Activated T-cell treated with anti-CD3 and anti-CD28 coated beads, Interleukin-2, amount 50 U/mL, for 24 hours (primary cell): ENCODE measurements at regions not wholly inside any gene's neighbourhood (a gene's known extent, or its start where the extent isn't known, plus 50 kb on each side); places are given as distances from the start of the nearest gene placed in this dataset.

Experiments
- DNase-seq: peaks from one replicate; pipeline ENCODE4 v3.0.0-alpha.2; 2020
- H3K27ac Mint-ChIP-seq: 2 replicates; pipeline ENCODE4 v1.8.0; 2020; ENCODE audit warnings: mild to moderate bottlenecking, mixed read lengths
- H3K27me3 Mint-ChIP-seq: 2 replicates; pipeline ENCODE4 v1.8.0; 2020; ENCODE audit warnings: mixed read lengths
- H3K36me3 Mint-ChIP-seq: 2 replicates; pipeline ENCODE4 v1.8.0; 2020; ENCODE audit warnings: low read depth, mixed read lengths
- H3K4me1 Mint-ChIP-seq: 2 replicates; pipeline ENCODE4 v1.8.0; 2020; ENCODE audit warnings: low read depth, mixed read lengths
- H3K4me3 Mint-ChIP-seq: 2 replicates; pipeline ENCODE4 v1.8.0; 2020; ENCODE audit warnings: mild to moderate bottlenecking, moderate library complexity, mixed read lengths
- H3K9me3 Mint-ChIP-seq: 2 replicates; pipeline ENCODE4 v1.8.0; 2020; ENCODE audit warnings: mixed read lengths

DNA sequence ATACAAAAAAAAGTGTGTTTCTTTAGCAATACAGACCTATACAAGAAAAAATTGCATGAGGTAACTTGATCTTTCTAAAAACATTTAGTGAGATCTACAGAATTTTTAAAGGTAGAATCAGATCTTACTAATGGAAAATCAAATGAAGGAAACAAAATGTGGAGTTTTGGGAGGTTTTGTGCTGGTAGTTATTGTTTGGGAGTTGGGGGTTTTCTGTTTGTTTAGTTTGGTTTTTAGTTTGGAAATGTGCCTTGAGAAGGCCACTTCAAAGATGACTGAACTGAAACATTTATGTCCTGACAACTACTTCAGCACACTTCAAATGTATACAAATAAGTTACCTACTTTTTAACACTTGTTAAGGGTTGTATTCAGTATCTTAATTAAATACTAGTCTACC, 280.1 kb downstream of the NR2F1-AS1 start:
- H3K27ac Mint-ChIP-seq: no peak overlapping the region
- H3K27me3 Mint-ChIP-seq: no peaks in the 10 kb centered on the region
- no peaks in the 10 kb centered on the region for H3K4me1 Mint-ChIP-seq
- H3K9me3 Mint-ChIP-seq: no peaks in the 10 kb centered on the region
- H3K36me3 Mint-ChIP-seq: no peaks in the 10 kb centered on the region
- no peak overlapping the region for H3K4me3 Mint-ChIP-seq
- DNase-seq: no peak

DNA sequence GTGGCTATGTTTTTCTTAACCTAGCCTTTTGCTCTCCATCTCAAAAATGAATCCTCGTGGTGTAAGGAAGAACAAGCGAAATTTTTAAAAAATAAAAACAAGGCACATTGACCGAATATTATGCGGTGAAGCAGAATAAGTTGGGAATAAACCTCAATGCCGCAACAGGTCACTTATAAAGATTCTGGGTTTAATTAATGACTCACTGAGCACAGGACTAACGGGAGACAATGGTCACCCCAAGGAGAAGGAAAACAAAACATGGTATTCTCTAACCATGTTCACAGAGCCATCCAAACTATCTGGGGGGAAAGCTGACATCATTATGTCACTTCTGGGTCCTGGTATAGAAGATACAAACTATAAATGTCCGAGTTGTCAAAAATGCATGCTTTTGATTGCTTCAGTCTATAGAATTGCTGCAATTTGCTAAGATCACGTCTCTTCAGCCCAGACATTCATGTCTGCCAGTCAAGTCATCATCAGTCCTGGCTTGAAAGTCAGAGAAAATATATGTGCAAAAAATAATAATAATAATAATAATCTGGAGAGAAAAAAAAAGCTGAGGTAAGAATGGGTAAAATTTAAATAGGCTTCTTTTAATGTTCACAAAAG, 280.6 kb downstream of the NR2F1-AS1 start:
- H3K27me3 Mint-ChIP-seq: no peaks in the 10 kb centered on the region
- H3K9me3 Mint-ChIP-seq: no peaks in the 10 kb centered on the region
- no peak overlapping the region for H3K4me3 Mint-ChIP-seq
- no peak for DNase-seq
- no peaks in the 10 kb centered on the region for H3K4me1 Mint-ChIP-seq
- no peak overlapping the region for H3K27ac Mint-ChIP-seq
- no peaks in the 10 kb centered on the region for H3K36me3 Mint-ChIP-seq

DNA sequence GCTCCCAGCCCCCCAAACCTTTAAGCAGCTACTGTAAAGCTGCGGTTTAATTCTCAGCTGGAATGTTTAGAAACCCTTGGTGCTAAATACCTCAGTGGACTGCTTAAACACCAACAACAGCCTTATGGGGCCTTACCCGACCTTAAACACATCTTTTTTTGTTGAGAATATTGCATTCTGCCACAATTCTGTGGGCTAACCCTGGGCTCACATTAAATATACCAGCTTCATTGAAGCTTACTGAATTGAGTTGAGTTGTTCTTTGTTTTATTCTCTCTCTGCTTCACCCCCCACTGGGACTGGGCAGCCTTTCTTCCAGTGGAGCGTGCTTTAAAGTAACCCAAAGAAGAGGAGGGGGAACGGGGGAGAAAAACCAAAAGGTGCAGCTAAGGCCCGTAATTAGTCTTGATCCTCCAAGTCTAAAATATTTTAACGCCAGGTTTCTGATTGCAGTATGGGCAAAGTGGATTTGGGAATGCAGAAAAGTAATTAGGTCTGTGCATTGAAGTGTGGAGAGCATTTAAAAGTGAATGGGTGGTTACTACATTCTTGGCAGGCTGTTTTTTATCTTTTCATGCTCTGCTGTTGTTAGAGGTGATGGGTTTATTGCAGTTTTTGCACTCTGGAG, 281.2 kb downstream of the NR2F1-AS1 start:
- Mint-ChIP-seq H3K4me1 (no peaks in the 10 kb centered on the region), H3K27ac (no peak overlapping the region), H3K27me3 (no peaks in the 10 kb centered on the region), H3K36me3 (no peaks in the 10 kb centered on the region), H3K4me3 (no peak overlapping the region), H3K9me3 (no peaks in the 10 kb centered on the region)
- DNase-seq: no peak

DNA sequence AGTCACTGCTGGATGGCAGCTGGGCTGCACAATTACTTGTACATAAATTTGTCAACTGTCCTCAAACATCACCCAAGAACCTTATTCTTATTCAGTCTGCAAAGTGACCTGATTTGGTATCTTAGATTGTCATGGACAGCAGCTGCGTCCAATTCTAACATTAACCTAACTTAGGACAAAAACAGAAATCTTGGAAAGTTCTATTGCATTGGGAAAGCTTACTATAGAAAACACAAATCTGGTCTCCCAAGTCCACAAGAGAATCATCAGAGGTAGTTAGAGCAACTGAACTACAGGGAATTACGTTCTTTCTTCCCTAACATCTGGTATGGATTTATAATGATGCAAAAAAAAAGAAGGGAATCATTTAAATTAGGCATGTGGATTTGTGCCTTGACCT, 283.9 kb downstream of the NR2F1-AS1 start:
- Mint-ChIP-seq H3K4me3 (no peak overlapping the region), H3K27me3 (no peaks in the 10 kb centered on the region), H3K27ac (no peak overlapping the region), H3K9me3 (no peaks in the 10 kb centered on the region), H3K4me1 (no peaks in the 10 kb centered on the region), H3K36me3 (no peaks in the 10 kb centered on the region)
- no peak for DNase-seq

DNA sequence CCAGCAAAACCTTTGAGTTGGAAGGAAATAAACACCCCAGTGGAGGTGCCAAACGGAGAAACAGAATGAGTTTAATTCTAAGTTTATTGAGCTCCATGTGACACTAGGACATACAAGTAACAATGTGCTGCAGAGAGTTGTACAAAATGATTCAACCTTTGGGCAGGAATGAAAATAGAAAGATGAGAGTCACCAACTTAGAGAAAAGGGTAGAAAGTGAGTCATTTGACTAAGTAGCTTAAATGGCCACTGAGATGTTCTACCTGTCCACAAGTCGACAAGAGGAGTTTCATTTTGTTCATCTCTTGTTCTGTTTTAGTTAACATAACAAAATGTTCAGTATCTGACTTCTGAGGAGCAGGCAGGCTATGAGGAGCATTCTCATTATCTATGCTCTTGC, 284.7 kb downstream of the NR2F1-AS1 start:
- no peak for DNase-seq
- H3K9me3 Mint-ChIP-seq: no peaks in the 10 kb centered on the region
- H3K27ac Mint-ChIP-seq: no peak overlapping the region
- no peaks in the 10 kb centered on the region for H3K36me3 Mint-ChIP-seq
- no peaks in the 10 kb centered on the region for H3K4me1 Mint-ChIP-seq
- H3K27me3 Mint-ChIP-seq: no peaks in the 10 kb centered on the region
- H3K4me3 Mint-ChIP-seq: no peak overlapping the region

DNA sequence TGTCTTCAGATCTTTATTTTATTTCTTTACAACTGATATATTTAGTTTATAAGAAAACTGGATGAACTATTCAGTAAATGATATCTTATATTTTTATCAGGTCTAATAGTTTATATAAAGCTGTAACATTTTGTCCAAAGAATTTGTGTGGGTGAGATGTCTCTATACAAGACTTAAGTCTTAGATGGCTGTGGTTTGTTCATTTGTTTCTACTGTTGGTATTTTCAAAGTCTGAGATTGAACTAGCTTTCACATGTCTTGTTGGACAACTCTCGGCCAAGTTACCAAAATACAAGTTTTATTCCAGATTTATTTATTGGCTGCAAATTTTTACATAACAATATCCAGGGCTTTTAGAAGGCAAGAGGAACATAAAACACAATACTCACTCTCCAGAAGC, 286.0 kb downstream of the NR2F1-AS1 start:
- no peaks in the 10 kb centered on the region for H3K4me1 Mint-ChIP-seq
- H3K27ac Mint-ChIP-seq: no peak overlapping the region
- no peak for DNase-seq
- no peaks in the 10 kb centered on the region for H3K9me3 Mint-ChIP-seq
- no peaks in the 10 kb centered on the region for H3K36me3 Mint-ChIP-seq
- H3K4me3 Mint-ChIP-seq: no peak overlapping the region
- no peaks in the 10 kb centered on the region for H3K27me3 Mint-ChIP-seq

DNA sequence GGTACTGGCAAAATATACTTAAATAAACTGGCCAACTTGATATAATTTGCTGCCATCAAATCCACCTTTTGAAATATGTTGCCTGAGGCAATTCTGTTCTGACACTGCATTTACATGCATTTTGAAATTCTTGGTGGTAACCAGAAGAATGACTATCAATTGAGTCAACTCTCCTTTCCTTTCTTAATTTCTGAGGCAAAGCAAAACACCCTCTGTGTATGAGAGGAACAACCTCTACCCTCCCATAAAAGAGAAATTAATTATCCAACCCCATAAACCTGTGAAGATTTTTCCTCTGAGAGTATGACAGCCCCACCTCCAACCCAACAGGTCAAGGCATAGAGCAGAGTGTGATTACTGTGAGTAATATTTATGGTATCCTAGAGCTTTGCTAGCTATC, 286.8 kb downstream of the NR2F1-AS1 start:
- Mint-ChIP-seq H3K36me3 (no peaks in the 10 kb centered on the region), H3K27ac (no peak overlapping the region), H3K4me1 (no peaks in the 10 kb centered on the region), H3K4me3 (no peak overlapping the region), H3K27me3 (no peaks in the 10 kb centered on the region), H3K9me3 (no peaks in the 10 kb centered on the region)
- no peak for DNase-seq

DNA sequence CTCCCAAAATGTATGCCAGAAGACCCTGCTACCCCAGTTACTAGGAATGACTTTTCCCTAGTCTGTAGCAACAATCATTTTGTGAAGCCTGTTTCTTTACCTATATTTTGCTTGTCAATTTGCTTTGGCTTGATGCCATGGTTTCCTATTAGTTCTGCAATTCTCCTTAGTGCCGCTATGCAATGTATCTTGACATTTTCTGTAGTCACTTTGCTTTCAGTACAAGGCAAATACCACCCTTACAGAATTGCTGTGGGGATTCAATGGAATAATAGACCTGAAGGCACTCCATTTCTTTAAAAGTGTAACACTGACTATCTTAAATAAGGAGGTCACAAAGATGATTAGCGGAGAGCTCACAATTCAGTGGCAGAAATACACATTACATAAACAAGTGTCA, 291.1 kb downstream of the NR2F1-AS1 start:
- DNase-seq: no peak
- Mint-ChIP-seq H3K36me3 (no peaks in the 10 kb centered on the region), H3K9me3 (peaks cover 10% of the 10 kb centered on the region), H3K4me1 (no peaks in the 10 kb centered on the region), H3K4me3 (no peak overlapping the region), H3K27ac (no peak overlapping the region), H3K27me3 (no peaks in the 10 kb centered on the region)

DNA sequence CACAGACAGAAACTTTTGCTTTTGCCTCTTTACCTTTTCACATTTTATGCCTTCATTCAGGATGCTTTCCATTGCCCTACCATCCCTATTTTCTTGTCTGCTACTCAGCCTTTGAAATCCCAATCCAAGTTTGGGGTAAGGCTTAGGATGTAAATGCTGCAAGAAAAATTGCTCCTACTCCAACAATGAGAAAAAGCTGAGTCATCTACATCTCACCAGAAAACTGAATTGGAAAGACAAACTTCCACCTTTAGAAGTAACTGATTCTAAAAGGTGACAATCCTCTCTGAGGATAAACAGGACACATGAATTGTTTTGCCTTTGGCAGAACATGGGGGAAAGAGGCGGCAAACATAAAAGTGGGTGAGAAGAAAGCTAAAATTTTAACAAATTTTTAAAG, 295.6 kb downstream of the NR2F1-AS1 start:
- Mint-ChIP-seq H3K9me3 (peaks cover 10% of the 10 kb centered on the region), H3K4me3 (no peak overlapping the region)

DNA sequence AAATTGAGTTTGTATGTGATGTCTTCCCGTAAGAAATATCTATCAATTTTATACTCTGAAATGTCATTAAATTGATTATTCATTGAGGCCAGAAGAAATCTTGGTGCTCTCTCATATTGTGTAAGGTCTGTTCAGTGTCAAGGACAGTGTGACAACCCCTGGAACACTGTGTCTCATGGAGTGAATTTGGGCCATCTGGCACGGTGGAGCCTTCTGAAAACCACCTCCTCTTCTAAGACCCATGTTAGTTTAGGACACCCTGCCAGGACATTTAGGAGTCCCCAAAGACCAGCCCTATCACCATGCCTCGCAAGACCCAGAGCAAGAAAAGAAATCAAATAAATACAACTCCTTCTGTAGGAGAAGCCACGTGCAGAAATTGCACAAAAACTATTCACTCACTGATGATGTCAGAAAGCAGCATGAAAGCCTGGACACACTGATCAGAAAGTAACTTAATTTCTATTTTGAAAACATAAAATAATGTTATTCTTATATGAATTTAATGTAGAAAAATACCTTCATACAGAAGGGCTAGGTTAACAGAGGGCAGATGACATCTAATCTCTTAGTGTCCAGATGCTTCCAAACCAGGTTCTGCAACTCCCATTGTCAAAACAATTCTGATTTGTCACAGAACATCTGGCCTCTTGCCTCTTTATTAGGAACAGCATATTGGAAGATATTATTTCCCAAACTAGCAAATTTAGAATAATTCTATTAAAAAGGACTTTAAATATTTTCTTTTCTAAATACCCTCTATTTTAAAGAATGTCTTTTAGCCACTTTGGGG, 298.8 kb downstream of the NR2F1-AS1 start:
- DNase-seq: no peak
- H3K4me3 Mint-ChIP-seq: no peak overlapping the region
- no peaks in the 10 kb centered on the region for H3K27me3 Mint-ChIP-seq
- H3K27ac Mint-ChIP-seq: no peak overlapping the region
- H3K9me3 Mint-ChIP-seq: peaks cover 5% of the 10 kb centered on the region
- no peaks in the 10 kb centered on the region for H3K4me1 Mint-ChIP-seq
- no peaks in the 10 kb centered on the region for H3K36me3 Mint-ChIP-seq

More for the DNA sequence above, 295.6 kb downstream of the NR2F1-AS1 start:
- no peak for DNase-seq
- H3K27ac Mint-ChIP-seq: no peak overlapping the region
- H3K36me3 Mint-ChIP-seq: no peaks in the 10 kb centered on the region
- H3K27me3 Mint-ChIP-seq: no peaks in the 10 kb centered on the region
- no peaks in the 10 kb centered on the region for H3K4me1 Mint-ChIP-seq

DNA sequence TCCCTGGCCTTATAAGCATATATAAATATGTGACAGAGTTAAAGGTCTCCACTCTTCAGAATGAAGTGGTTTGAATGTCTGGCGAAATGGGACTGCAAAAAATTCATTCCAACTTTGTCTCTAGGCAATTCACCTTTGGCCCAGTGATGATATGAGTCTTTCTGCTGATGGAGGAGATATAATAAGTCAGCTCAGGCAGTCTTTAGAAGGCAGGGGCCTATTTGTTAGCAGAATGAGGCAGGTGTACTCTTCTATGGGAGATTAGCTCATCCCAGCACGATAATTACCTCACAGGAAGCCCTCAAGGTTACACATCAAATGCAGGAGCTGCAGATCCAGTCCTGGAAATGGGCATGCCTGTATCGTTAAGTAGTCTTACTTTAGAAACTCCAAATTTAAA, 300.5 kb downstream of the NR2F1-AS1 start:
- Mint-ChIP-seq H3K27ac (no peak overlapping the region), H3K9me3 (no peaks in the 10 kb centered on the region), H3K4me3 (no peak overlapping the region), H3K36me3 (no peaks in the 10 kb centered on the region), H3K4me1 (no peaks in the 10 kb centered on the region), H3K27me3 (no peaks in the 10 kb centered on the region)
- no peak for DNase-seq

DNA sequence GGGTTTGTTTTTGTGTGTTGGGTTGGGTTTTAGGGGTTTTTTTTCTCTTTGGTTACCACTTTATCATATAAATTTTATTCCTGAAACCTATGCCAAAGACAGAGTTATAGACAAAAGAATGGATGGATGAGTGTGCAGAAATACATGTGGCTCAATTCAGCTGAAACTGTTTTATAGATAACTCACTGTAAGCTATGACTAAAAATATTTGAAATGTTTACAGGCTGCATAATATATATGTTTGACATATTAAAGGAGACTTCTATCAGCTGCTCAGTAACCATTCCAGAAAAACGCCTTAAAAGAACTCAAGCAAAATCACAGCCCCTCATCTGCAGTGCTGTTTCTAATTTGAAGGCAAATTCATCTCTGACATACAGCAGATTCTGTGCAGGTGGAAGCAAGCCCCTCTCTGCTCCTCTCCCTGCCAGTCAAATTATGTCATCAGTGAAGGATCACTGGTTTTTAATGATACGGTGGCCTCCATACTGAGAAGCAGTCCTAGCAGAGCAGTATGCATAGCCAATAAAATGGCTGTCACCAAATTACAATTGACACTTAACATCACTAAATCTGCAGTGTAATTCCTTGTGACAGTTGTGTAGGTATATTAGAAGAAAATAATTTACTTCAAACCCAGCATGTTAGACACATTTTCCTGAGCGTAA, 301.6 kb downstream of the NR2F1-AS1 start:
- no peaks in the 10 kb centered on the region for H3K36me3 Mint-ChIP-seq
- no peak overlapping the region for H3K27ac Mint-ChIP-seq
- H3K27me3 Mint-ChIP-seq: no peaks in the 10 kb centered on the region
- no peaks in the 10 kb centered on the region for H3K9me3 Mint-ChIP-seq
- no peaks in the 10 kb centered on the region for H3K4me1 Mint-ChIP-seq
- H3K4me3 Mint-ChIP-seq: no peak overlapping the region
- DNase-seq: no peak

DNA sequence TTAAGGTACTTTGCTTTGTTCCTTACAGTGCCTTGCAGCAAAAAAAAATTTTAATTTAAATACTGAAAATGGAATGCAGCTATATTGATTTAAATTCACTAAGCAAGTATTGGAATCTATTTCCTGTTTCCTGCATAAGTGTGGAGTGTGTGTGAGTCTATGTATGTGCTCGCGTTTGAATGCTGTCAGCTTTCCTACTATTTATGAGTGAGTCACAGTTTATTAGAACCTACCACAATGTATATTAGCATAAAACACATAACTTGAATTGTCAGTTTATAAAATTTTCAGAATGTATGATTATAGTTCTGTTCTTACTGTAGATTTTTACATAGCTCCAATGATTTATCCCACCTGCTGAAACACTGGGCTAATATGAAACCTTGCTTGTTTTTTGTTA, 302.1 kb downstream of the NR2F1-AS1 start:
- no peaks in the 10 kb centered on the region for H3K27me3 Mint-ChIP-seq
- no peaks in the 10 kb centered on the region for H3K4me1 Mint-ChIP-seq
- no peaks in the 10 kb centered on the region for H3K36me3 Mint-ChIP-seq
- H3K9me3 Mint-ChIP-seq: no peaks in the 10 kb centered on the region
- H3K27ac Mint-ChIP-seq: no peak overlapping the region
- no peak overlapping the region for H3K4me3 Mint-ChIP-seq
- DNase-seq: no peak

DNA sequence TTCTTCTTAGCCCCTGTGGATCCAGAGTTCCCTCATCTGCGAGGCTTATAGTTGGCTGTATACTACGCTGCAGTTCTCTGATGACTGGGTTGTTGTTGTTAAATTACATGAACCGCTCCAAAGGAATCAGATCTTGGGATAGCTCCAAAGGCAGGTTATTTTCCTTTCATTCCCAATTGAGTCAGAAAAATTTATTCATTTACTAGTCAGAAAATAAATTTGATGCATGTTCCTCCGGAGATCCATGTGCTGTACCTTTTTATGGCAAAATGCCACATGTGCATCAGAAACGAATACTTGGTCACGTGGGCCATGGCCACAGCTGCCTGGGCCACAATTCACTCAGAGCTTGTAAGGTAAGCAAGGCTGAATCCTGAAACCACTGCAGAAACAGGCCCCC, 304.0 kb downstream of the NR2F1-AS1 start:
- H3K27me3 Mint-ChIP-seq: no peaks in the 10 kb centered on the region
- no peak for DNase-seq
- H3K4me3 Mint-ChIP-seq: no peak overlapping the region
- H3K36me3 Mint-ChIP-seq: no peaks in the 10 kb centered on the region
- no peak overlapping the region for H3K27ac Mint-ChIP-seq
- no peaks in the 10 kb centered on the region for H3K9me3 Mint-ChIP-seq
- H3K4me1 Mint-ChIP-seq: no peaks in the 10 kb centered on the region

DNA sequence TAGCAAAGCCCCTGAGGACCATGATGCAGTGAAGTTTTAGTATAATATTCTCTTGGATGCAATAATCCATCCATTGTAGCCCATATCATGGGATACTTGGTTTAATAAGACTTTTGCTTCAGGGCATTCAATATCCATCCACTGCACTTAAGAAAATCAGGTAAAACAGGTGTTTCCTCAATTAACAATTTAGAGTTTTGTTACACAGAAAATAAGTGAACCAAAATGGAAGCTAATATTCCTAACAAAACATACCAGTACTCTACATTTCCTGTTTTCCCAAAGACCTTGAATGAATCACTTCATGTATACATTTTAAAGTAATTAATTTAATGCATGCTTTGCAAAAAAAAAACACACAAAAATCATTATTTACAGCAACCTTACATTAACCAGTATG, 305.6 kb downstream of the NR2F1-AS1 start:
- no peaks in the 10 kb centered on the region for H3K9me3 Mint-ChIP-seq
- H3K4me3 Mint-ChIP-seq: no peak overlapping the region
- H3K27me3 Mint-ChIP-seq: no peaks in the 10 kb centered on the region
- no peaks in the 10 kb centered on the region for H3K36me3 Mint-ChIP-seq
- DNase-seq: no peak
- no peaks in the 10 kb centered on the region for H3K4me1 Mint-ChIP-seq
- H3K27ac Mint-ChIP-seq: no peak overlapping the region
